ENCODE measurements at regions not wholly inside any gene's neighbourhood (a gene's known extent, or its start where the extent isn't known, plus 50 kb on each side); places are given as distances from the start of the nearest gene placed in this dataset.

DNA sequence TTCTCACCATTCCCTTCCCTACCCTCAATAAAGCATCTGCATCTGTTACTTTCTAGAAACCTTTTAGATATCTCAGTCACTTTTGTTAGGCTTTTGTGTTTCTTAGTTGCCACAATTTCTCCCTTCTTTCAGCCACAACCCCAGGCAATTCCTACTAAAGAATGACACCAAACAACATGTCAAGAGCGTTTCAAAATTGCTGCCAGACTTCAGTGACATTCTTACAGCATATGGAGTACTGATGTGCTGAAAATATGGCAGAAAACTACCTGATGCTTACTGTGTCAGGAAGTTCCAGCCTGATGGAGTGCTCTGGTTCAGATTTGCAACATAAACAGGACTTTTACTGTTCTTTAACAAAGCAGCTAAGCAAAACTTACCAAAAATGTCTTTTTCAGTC, 957.7 kb upstream of the POU3F3 start:
- in situ Hi-C loops (cut with MboI; ENCODE audit: low pct_unique_long_range_greater_than_20kb, low sequenced_read_pairs), result no loop called here
- DNase-seq, result no peak

GRCh38 chr2:103898561-103898960, 955.4 kb upstream of the POU3F3 start:
- in situ Hi-C loops (cut with MboI; ENCODE audit: low pct_unique_long_range_greater_than_20kb, low sequenced_read_pairs), result no loop called here
- no peak for DNase-seq

- in situ Hi-C loops (cut with MboI; ENCODE audit: low pct_unique_long_range_greater_than_20kb, low sequenced_read_pairs), result no loop called here
- no peak for DNase-seq
Observed at GRCh38 chr2:103902347-103902746, 951.6 kb upstream of the POU3F3 start.

DNA sequence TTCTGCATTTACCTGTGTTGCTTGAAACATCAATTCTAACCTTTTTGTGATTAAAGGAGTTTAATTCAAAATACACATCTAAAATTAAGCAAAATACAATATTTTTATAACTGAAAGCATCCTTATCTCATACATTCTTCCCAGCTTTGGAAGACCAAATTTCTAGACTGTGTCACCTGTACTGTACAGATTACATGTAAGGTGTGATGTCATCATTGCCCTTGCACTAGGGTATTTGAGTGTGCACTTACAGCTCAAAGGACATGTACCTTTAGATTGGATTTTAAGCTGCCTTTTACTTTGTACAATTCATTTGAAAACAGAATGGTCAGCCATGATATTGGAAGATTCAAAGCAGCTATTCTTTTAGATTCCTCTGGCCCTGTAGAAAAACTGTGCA, 932.8 kb upstream of the POU3F3 start:
- in situ Hi-C loops (cut with MboI; ENCODE audit: low pct_unique_long_range_greater_than_20kb, low sequenced_read_pairs), result no loop called here
- DNase-seq, result no peak

GRCh38 chr2:103942199-103942598, 911.7 kb upstream of the POU3F3 start:
- in situ Hi-C loops (cut with MboI; ENCODE audit: low pct_unique_long_range_greater_than_20kb, low sequenced_read_pairs), result no loop called here
- DNase-seq, result no peak

- in situ Hi-C loops (cut with MboI; ENCODE audit: low pct_unique_long_range_greater_than_20kb, low sequenced_read_pairs), result no loop called here
Observed at GRCh38 chr2:103945083-103945482, 908.8 kb upstream of the POU3F3 start.

GRCh38 chr2:103959174-103960128, 894.5 kb upstream of the POU3F3 start:
- in situ Hi-C loops (cut with MboI; ENCODE audit: low pct_unique_long_range_greater_than_20kb, low sequenced_read_pairs), result no loop called here
- peak; percentile 60 for DNase-seq

More at GRCh38 chr2:103945083-103945482, 908.8 kb upstream of the POU3F3 start:
- no peak for DNase-seq

GRCh38 chr2:103960129-103960513, 893.8 kb upstream of the POU3F3 start:
- DNase-seq, result no peak
- in situ Hi-C loops (cut with MboI; ENCODE audit: low pct_unique_long_range_greater_than_20kb, low sequenced_read_pairs), result no loop called here

- DNase-seq, result no peak
- in situ Hi-C loops (cut with MboI; ENCODE audit: low pct_unique_long_range_greater_than_20kb, low sequenced_read_pairs), result no loop called here
Observed at GRCh38 chr2:103960951-103961350, 893.0 kb upstream of the POU3F3 start.

GRCh38 chr2:103961862-103962261, 892.1 kb upstream of the POU3F3 start:
- in situ Hi-C loops (cut with MboI; ENCODE audit: low pct_unique_long_range_greater_than_20kb, low sequenced_read_pairs), result no loop called here
- DNase-seq, result no peak

- no peak for DNase-seq
- in situ Hi-C loops (cut with MboI; ENCODE audit: low pct_unique_long_range_greater_than_20kb, low sequenced_read_pairs), result no loop called here
Observed at GRCh38 chr2:103962670-103963069, 891.2 kb upstream of the POU3F3 start.

- in situ Hi-C loops (cut with MboI; ENCODE audit: low pct_unique_long_range_greater_than_20kb, low sequenced_read_pairs), result no loop called here
- no peak for DNase-seq
Observed at GRCh38 chr2:103963146-103963725, 890.7 kb upstream of the POU3F3 start.

DNA sequence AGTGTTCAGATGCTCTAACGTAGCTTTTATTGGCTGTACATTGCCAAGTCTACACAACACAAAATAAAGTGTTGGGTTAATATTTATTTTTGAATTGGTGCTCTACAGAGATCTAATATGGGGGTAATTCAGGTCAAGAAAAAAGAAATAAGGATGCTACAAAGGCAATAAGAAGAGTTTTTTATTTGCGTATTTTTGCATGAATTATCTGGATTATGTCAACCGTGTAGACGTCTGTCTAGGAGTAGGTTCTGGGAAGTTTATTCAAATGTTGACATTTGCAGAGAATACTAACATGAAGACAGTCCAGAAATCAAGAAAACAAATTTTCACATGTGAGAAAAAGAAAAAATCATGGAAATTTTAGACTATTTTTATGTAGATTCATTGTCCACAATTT, 876.7 kb upstream of the POU3F3 start:
- DNase-seq, result no peak
- in situ Hi-C loops (cut with MboI; ENCODE audit: low pct_unique_long_range_greater_than_20kb, low sequenced_read_pairs), result no loop called here

DNA sequence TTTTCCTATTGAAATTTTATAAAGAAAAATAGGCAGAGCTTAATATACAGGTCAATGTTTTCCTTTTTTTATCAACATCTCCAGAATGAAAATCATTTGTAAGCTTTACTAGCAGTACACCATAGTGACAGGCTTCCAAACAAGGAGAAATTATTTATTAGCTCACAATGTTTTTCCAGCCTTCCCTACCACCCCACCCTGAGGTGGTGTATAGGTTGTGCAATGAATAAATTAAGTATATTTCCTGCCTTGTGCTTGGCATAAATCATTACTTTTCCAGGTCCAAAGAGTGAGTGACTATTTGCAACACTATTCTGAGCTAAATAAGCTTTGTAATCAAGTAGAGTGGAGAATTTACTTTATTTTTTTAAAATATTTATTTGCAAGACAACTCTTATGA, 876.2 kb upstream of the POU3F3 start:
- DNase-seq, result no peak
- in situ Hi-C loops (cut with MboI; ENCODE audit: low pct_unique_long_range_greater_than_20kb, low sequenced_read_pairs), result no loop called here

DNA sequence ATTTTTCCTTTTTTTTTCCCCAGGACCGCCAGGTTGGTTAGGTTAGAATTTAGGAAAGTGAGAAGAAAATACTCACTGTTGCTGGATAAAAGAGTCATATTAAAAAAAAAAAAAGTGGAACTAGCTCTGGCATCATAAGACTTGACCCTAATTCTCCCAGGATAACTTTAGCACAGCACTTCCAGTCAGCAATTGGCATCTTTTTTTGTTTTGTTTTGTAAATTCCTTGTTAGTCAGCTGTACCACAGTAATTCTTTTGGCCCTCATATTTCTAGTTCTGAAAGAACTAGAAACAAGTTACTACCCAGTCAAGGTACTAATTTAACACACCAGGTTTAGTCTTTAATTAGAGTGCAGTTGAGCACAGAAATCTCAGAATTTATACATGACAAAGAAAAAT, 873.5 kb upstream of the POU3F3 start:
- in situ Hi-C loops (cut with MboI; ENCODE audit: low pct_unique_long_range_greater_than_20kb, low sequenced_read_pairs), result no loop called here

GRCh38 chr2:103982691-103983090, 871.2 kb upstream of the POU3F3 start:
- in situ Hi-C loops (cut with MboI; ENCODE audit: low pct_unique_long_range_greater_than_20kb, low sequenced_read_pairs), result no loop called here
- no peak for DNase-seq

More for the DNA sequence above, 873.5 kb upstream of the POU3F3 start:
- no peak for DNase-seq

DNA sequence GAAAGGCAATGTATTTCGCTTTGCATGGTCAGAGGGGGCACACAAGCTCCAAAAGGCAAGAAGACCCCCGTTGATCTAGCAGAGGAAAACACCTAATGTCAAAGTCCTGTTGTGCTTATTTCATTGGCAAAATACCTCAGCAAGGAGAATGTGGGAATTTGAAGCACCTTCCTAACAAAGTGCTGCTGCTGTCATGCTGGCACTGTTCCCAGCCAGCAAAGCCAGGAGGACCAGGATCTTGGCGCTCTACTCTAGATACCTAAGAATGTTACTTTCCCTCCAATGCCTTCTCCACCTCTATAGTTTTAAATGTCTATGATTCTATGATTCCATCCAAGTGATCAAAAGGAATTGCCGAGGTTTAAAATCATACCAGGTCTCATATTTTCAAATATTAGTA, 867.9 kb upstream of the POU3F3 start:
- in situ Hi-C loops (cut with MboI; ENCODE audit: low pct_unique_long_range_greater_than_20kb, low sequenced_read_pairs), result no loop called here
- DNase-seq, result no peak

GRCh38 chr2:103991591-103991990, 862.3 kb upstream of the POU3F3 start:
- in situ Hi-C loops (cut with MboI; ENCODE audit: low pct_unique_long_range_greater_than_20kb, low sequenced_read_pairs), result no loop called here
- peak; percentile 19 for DNase-seq

DNA sequence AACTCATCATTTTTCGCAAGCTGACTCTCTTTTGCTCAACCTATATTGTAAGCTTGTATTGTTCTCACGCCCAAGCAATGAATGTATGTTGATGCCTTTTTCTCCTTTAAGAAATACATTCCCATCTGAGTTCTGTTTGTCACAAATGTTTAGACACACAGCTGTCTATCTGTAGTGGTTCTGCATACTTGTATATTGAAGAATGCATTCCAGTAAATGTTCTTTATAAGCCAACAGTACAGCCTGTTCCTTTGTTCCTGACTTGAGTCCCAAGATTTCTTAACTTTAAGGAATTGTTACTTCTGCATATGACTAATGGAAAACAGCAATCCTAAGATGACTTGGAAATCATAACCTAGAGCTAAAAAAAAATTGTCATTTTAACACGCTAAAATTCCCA, 849.1 kb upstream of the POU3F3 start:
- no peak for DNase-seq
- in situ Hi-C loops (cut with MboI; ENCODE audit: low pct_unique_long_range_greater_than_20kb, low sequenced_read_pairs), result no loop called here

DNA sequence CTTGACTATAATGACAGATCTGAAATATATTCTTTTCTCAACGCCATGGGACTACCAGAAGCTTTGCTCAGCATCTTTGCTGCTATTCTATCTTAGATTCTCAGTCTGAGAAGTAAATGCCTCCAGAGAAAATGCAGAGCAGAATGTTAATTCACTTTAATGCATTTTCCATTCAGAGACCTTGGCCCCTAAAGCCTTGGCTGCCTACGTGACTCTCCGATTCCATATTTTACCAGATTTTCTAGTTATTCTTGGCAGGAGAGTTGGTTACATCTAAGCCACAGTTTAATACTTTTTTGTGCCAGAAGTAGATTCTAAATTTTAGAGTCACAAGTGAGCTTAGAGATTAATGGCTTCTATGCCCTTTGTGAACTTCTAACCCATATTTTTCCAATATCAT, 837.1 kb upstream of the POU3F3 start:
- in situ Hi-C loops (cut with MboI; ENCODE audit: low pct_unique_long_range_greater_than_20kb, low sequenced_read_pairs), result no loop called here
- DNase-seq, result no peak

- in situ Hi-C loops (cut with MboI; ENCODE audit: low pct_unique_long_range_greater_than_20kb, low sequenced_read_pairs), result no loop called here
- DNase-seq, result no peak
Observed at GRCh38 chr2:104023306-104023705, 830.6 kb upstream of the POU3F3 start.
